Lung (tissue), 11 donors: ENCODE measurements at regions not wholly inside any gene's neighbourhood (a gene's known extent, or its start where the extent isn't known, plus 50 kb on each side); places are given as distances from the start of the nearest gene placed in this dataset.
"Not testable (repeated sequence)": the region's sequence is repeated elsewhere in the genome, so short reads cannot be mapped to it uniquely, and the experiment has no call there.

ENCODE experiments used
- ATAC-seq: fragments of 200-7000 bp; cut with Tn5 transposase; one replicate; pipeline ENCODE4 v1.9.1; 2020; ENCODE audit warnings: moderate number of reproducible peaks; ENCODE audit not compliant: insufficient read depth, low FRiP score
- DNase-seq, 3 donors: peaks; one replicate each; pipeline ENCODE4 v3.0.0-alpha.2; 2013 to 2017
- H3K27ac ChIP-seq, 2 donors: one replicate each; pipeline ENCODE4 v1.5.1; 2013; ENCODE audit warnings: mild to moderate bottlenecking in 2 of 2, moderate library complexity in 2 of 2, control low read depth in 1 of 2, inconsistent platforms in 1 of 2, low read depth in 1 of 2, low read length in 1 of 2
- H3K27me3 ChIP-seq, 3 donors: one replicate each; pipeline ENCODE4 v1.5.1; 2013; ENCODE audit warnings: low read length in 2 of 3; ENCODE audit not compliant: control insufficient read depth in 3 of 3, insufficient read depth in 3 of 3
- H3K36me3 ChIP-seq, 4 donors: one replicate each; pipeline ENCODE4 v1.5.1; 2013; ENCODE audit warnings: low read length in 4 of 4, mild to moderate bottlenecking in 1 of 4, moderate library complexity in 1 of 4; ENCODE audit not compliant: control insufficient read depth in 4 of 4, insufficient read depth in 4 of 4
- H3K4me1 ChIP-seq, 5 donors: one replicate each; pipeline ENCODE4 v1.5.1; 2013; ENCODE audit warnings: low read length in 5 of 5, mild to moderate bottlenecking in 2 of 5, moderate library complexity in 1 of 5; ENCODE audit not compliant: control insufficient read depth in 5 of 5, insufficient read depth in 5 of 5
- H3K4me3 ChIP-seq: one replicate; pipeline ENCODE4 v1.5.1; 2013; ENCODE audit warnings: mild to moderate bottlenecking, control low read depth, moderate library complexity
- H3K9ac ChIP-seq, 2 donors: one replicate each; pipeline ENCODE4 v1.5.1; 2013; ENCODE audit warnings: low read length in 2 of 2, control low read depth in 1 of 2; ENCODE audit not compliant: insufficient read depth in 1 of 2
- H3K9me3 ChIP-seq, 4 donors: one replicate each; pipeline ENCODE4 v1.5.1; 2013; ENCODE audit warnings: low read length in 3 of 4, mild to moderate bottlenecking in 1 of 4, moderate library complexity in 1 of 4; ENCODE audit not compliant: control insufficient read depth in 4 of 4, insufficient read depth in 3 of 4
- CTCF ChIP-seq: IDR thresholded peaks from 2 replicates; pipeline ENCODE4 v1.5.1; 2012; ENCODE audit warnings: mild to moderate bottlenecking; ENCODE audit errors: control extremely low read depth, extremely low read depth
- WGBS, 2 donors: extraction: QIAGEN DNeasy Blood & Tissue Kit; methylation state at CpG; one replicate each; pipeline ENCODE4 v1.1.7; 2013; 5-methylcytosine and 5-hydroxymethylcytosine counted together
- donor health status: control.
- donor health status: control.
- donor health status: Bipolar disorder and iron deficiency.
- donor health status: healthy.
- donor health status: DM: yes; HTN: yes; CAD: no.

GRCh38 chr1:57536749-57537423 lies 113.0 kb upstream of the DAB1 start:
- Histone ChIP-seq H3K4me3 (no peak overlapping the region), H3K36me3 (no peaks in the 10 kb centered on the region), H3K27ac (no peak overlapping the region), H3K9me3 (peaks cover 0 to 2% (median 0%) of the 10 kb centered on the region in 4 donors), H3K4me1 (no peaks in the 10 kb centered on the region), H3K27me3 (no peaks in the 10 kb centered on the region), H3K9ac (no peak overlapping the region)
- 79 to 81% methylated on average over 5 of the region's 5 CpGs for WGBS, 2 donors
- TF ChIP-seq CTCF, result no peak
- DNase-seq, result no peak
- no peak for ATAC-seq

- Histone ChIP-seq H3K4me1 (no peaks in the 10 kb centered on the region), H3K9ac (no peak overlapping the region), H3K27ac (no peak overlapping the region), H3K36me3 (no peaks in the 10 kb centered on the region), H3K4me3 (no peak overlapping the region), H3K27me3 (no peaks in the 10 kb centered on the region), H3K9me3 (peaks cover 0 to 2% (median 0%) of the 10 kb centered on the region in 4 donors)
- DNase-seq (no peak), ATAC-seq (no peak)
- WGBS, 2 donors, result 73 to 82% methylated on average over 1 of the region's 1 CpG
- no peak for TF ChIP-seq CTCF
These were observed 108.4 kb upstream of the DAB1 start for GRCh38 chr1:57532299-57532698.

- H3K4me3 ChIP-seq, H3K27ac ChIP-seq, H3K27me3 ChIP-seq, DNase-seq, H3K9me3 ChIP-seq, ATAC-seq, H3K4me1 ChIP-seq, H3K9ac ChIP-seq, H3K36me3 ChIP-seq: not testable (repeated sequence)
- WGBS, 2 donors, result 71 to 93% methylated on average over 2 of the region's 2 CpGs
These were observed 107.0 kb upstream of the DAB1 start for GRCh38 chr1:57530911-57531260.

- Histone ChIP-seq H3K27ac (no peak overlapping the region), H3K36me3 (no peaks in the 10 kb centered on the region), H3K27me3 (no peaks in the 10 kb centered on the region), H3K4me1 (no peaks in the 10 kb centered on the region), H3K4me3 (no peak overlapping the region), H3K9me3 (peaks cover 0 to 2% (median 0%) of the 10 kb centered on the region in 4 donors), H3K9ac (no peak overlapping the region)
- 82 to 88% methylated on average over 3 of the region's 3 CpGs for WGBS, 2 donors
- ATAC-seq (no peak), DNase-seq (no peak)
- no peak for TF ChIP-seq CTCF
These were observed 106.5 kb upstream of the DAB1 start for GRCh38 chr1:57530206-57530910.
